ENCODE measurements at regions not wholly inside any gene's neighbourhood (a gene's known extent, or its start where the extent isn't known, plus 50 kb on each side); places are given as distances from the start of the nearest gene placed in this dataset.
"Not testable (repeated sequence)": the region's sequence is repeated elsewhere in the genome, so short reads cannot be mapped to it uniquely, and the experiment has no call there.

DNA sequence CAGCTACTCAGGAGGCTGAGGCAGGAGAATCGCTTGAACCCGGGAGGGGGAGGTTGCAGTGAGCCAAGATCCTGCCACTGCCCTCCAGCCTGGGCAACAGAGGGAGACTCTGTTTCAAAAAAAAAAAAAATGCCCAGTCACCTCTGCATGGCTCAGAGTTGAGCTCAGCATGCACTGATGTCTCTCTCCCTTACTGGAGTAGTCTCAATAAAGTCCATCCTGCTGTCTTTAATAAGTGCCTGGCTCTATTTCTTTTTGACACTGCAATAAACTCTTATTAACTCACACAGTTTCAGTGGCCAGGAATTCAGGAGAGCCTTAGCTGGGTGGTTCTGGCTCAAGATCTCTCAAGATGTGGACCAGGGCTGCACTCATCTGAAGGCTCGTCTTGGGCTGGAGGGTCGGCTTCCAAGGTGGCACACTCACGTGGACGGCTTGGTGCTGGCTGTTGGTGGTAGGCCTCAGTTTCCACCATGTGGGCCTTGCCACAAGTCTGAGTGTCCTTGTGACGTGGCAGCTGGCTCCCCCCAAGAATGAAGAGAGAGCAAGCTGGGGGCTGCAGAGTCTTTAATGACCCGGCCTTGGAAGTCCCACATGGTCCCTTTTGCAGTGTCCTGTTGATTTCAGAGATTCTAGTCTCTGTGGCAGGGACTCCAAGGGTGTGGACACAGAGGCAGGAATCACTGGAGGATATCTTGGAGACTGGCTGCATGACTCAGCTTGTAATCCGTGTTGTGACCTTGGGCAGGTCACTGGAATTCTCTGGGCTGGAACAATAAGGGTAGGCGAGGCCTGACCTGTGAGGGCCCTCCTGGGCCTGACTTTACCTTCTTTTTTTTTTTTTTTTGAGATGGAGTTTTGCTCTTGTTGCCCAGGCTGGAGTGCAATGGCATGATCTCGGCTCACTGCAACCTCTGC lies 85.9 kb upstream of the KMT2C start:
- peaks cover 4 to 7% of the 10 kb centered on the region in 2 donors for H3K4me1 ChIP-seq (ENCODE audit: control insufficient read depth in 2 of 2, insufficient read depth in 2 of 2, low read length in 2 of 2)
- H3K36me3 ChIP-seq (ENCODE audit: control insufficient read depth in 2 of 2, insufficient read depth in 2 of 2, low read length in 2 of 2), result no peaks in the 10 kb centered on the region
- H3K27ac ChIP-seq (ENCODE audit: low read depth in 2 of 2, low read length in 2 of 2), result peak overlapping the region in 1 of 2 donors; percentile 23
- H3K4me3 ChIP-seq (ENCODE audit: low read length in 2 of 2), result no peak overlapping the region
- H3K9ac ChIP-seq (ENCODE audit: low read depth in 1 of 2, low read length in 2 of 2), result no peak overlapping the region
- H3K27me3 ChIP-seq (ENCODE audit: control insufficient read depth in 2 of 2, insufficient read depth in 2 of 2, low read length in 2 of 2), result no peaks in the 10 kb centered on the region
- H3K9me3 ChIP-seq (ENCODE audit: control insufficient read depth in 2 of 2, low read length in 2 of 2), result peaks cover 0 to 2% of the 10 kb centered on the region in 2 donors

DNA sequence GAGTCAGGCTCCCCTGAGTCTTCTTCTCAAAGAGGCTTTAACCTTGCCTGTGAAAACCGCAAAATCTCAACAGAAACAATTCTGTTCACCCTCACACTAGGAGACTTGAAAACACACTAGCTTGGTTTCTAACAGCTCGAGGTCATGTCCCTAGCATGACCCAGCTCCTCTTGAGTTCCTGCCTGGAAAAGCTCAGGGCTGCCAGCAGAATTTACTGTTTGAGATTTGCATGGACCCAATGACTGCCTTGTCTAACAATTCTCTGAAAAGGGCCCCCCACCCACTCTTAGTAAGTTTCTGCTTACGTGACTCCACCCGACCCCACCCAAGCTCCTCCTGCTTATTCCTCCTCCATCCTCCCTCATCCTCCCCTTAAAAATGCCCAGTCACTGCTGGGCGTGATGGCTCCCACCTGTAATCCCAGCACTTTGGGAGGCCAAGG lies 85.1 kb upstream of the KMT2C start:
- Histone ChIP-seq H3K36me3 (ENCODE audit: control insufficient read depth in 2 of 2, insufficient read depth in 2 of 2, low read length in 2 of 2) (no peaks in the 10 kb centered on the region), H3K4me3 (ENCODE audit: low read length in 2 of 2) (no peak overlapping the region), H3K27ac (ENCODE audit: low read depth in 2 of 2, low read length in 2 of 2) (no peak overlapping the region), H3K4me1 (ENCODE audit: control insufficient read depth in 2 of 2, insufficient read depth in 2 of 2, low read length in 2 of 2) (peaks cover 4 to 7% of the 10 kb centered on the region in 2 donors), H3K9ac (ENCODE audit: low read depth in 1 of 2, low read length in 2 of 2) (no peak overlapping the region), H3K27me3 (ENCODE audit: control insufficient read depth in 2 of 2, insufficient read depth in 2 of 2, low read length in 2 of 2) (no peaks in the 10 kb centered on the region), H3K9me3 (ENCODE audit: control insufficient read depth in 2 of 2, low read length in 2 of 2) (peaks cover 0 to 2% of the 10 kb centered on the region in 2 donors)

DNA sequence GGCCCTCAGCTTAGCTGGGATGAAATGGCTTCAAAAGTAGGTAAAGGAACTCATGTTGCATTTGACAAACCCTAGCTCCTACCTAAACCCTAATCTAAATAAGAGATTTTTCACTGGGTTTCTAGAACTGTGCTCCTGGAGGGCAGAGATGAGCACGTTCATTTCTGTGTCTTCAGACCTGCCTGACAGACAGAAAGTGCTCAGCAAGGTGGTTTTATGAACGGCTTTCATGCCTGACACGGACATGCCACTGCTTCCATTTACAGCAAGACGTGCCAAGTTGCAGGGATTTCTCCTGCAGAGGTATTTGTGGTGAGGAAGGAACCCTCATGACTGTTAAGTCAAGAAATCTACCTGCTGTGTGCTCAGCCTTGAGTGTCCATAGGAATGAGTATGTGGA lies 83.5 kb upstream of the KMT2C start:
- H3K36me3 ChIP-seq (ENCODE audit: control insufficient read depth in 2 of 2, insufficient read depth in 2 of 2, low read length in 2 of 2), result no peaks in the 10 kb centered on the region
- no peaks in the 10 kb centered on the region for H3K27me3 ChIP-seq (ENCODE audit: control insufficient read depth in 2 of 2, insufficient read depth in 2 of 2, low read length in 2 of 2)
- peaks cover 4 to 7% of the 10 kb centered on the region in 2 donors for H3K4me1 ChIP-seq (ENCODE audit: control insufficient read depth in 2 of 2, insufficient read depth in 2 of 2, low read length in 2 of 2)
- H3K9me3 ChIP-seq (ENCODE audit: control insufficient read depth in 2 of 2, low read length in 2 of 2), result peaks cover 0 to 2% of the 10 kb centered on the region in 2 donors
- no peak overlapping the region for H3K27ac ChIP-seq (ENCODE audit: low read depth in 2 of 2, low read length in 2 of 2)
- no peak overlapping the region for H3K4me3 ChIP-seq (ENCODE audit: low read length in 2 of 2)
- no peak overlapping the region for H3K9ac ChIP-seq (ENCODE audit: low read depth in 1 of 2, low read length in 2 of 2)

DNA sequence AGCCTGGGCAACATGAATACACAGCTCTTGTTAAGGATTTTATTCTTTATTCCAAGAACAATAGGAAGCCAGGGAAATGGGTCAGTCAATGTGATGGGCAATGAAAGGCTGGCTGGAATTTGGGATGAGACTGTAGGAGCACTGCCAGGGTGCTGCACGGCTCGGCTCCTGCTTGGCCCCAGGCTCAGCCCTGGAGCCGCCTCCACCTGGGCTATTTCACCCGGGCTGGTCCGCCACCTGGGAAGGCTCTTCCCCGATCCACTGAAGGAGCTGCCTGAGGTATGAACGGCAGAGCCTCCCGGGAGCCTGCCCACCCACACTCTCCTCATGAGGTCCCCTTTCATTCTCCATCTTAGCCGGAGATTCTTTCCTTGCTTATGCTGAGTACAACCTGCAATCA lies 80.4 kb upstream of the KMT2C start:
- no peak overlapping the region for H3K9ac ChIP-seq (ENCODE audit: low read depth in 1 of 2, low read length in 2 of 2)
- H3K27me3 ChIP-seq (ENCODE audit: control insufficient read depth in 2 of 2, insufficient read depth in 2 of 2, low read length in 2 of 2), result no peaks in the 10 kb centered on the region
- H3K4me3 ChIP-seq (ENCODE audit: low read length in 2 of 2), result no peak overlapping the region
- peaks cover 0 to 2% of the 10 kb centered on the region in 2 donors for H3K9me3 ChIP-seq (ENCODE audit: control insufficient read depth in 2 of 2, low read length in 2 of 2)
- no peak overlapping the region for H3K27ac ChIP-seq (ENCODE audit: low read depth in 2 of 2, low read length in 2 of 2)
- H3K36me3 ChIP-seq (ENCODE audit: control insufficient read depth in 2 of 2, insufficient read depth in 2 of 2, low read length in 2 of 2), result no peaks in the 10 kb centered on the region
- H3K4me1 ChIP-seq (ENCODE audit: control insufficient read depth in 2 of 2, insufficient read depth in 2 of 2, low read length in 2 of 2), result no peaks in the 10 kb centered on the region

DNA sequence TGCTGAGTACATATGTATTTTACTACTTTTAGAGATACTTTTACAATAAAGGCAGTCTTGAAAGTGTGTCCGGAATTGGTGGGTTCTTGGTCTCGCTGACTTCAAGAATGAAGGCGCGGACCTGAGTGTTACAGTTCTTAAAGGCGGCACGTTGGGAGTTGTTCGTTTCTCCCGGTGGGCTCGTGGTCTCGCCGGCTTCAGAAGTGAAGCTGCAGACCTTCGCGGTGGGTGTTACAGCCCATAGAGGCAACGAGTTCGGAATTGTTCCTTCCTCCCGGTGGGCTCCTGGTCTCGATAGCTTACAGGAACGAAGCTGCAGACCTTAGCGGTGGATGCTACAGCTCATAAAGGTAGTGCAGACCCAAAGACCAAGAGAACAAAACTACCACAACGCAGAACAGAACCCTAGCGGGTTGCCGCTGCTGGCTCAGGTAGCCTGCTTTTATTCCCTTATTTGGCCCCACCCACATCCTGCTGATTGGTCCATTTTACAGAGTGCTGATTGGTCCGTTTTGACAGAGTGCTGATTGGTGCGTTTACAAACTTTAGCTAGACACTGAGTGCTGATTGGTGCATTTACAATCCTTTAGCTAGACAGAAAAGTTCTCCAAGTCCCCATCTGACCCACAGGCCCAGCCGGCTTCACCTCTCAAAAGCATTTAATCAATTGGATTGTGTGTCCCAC lies 79.6 kb upstream of the KMT2C start:
- not testable (repeated sequence) for H3K27ac ChIP-seq (ENCODE audit: low read depth in 2 of 2, low read length in 2 of 2); H3K9ac ChIP-seq (ENCODE audit: low read depth in 1 of 2, low read length in 2 of 2); H3K36me3 ChIP-seq (ENCODE audit: control insufficient read depth in 2 of 2, insufficient read depth in 2 of 2, low read length in 2 of 2); H3K4me3 ChIP-seq (ENCODE audit: low read length in 2 of 2); H3K4me1 ChIP-seq (ENCODE audit: control insufficient read depth in 2 of 2, insufficient read depth in 2 of 2, low read length in 2 of 2); H3K9me3 ChIP-seq (ENCODE audit: control insufficient read depth in 2 of 2, low read length in 2 of 2); H3K27me3 ChIP-seq (ENCODE audit: control insufficient read depth in 2 of 2, insufficient read depth in 2 of 2, low read length in 2 of 2)

DNA sequence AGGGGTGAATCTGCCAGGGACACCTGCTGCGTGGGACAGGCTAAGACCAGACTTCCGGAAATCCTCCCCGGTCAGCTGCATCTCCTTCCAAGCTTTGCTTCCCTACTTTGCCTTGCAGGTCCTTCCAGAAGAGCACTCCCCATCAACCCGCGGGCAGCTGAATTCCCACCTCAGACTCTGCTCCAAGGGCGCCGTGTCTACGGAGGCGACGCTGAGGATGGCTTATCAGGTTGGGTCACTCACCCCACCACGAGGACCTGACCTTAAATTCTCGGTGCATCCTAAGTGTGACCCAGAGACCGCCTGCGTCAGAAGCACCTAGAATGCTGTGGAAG lies 78.9 kb upstream of the KMT2C start:
- Histone ChIP-seq H3K36me3 (ENCODE audit: control insufficient read depth in 2 of 2, insufficient read depth in 2 of 2, low read length in 2 of 2) (no peaks in the 10 kb centered on the region), H3K4me3 (ENCODE audit: low read length in 2 of 2) (no peak overlapping the region), H3K4me1 (ENCODE audit: control insufficient read depth in 2 of 2, insufficient read depth in 2 of 2, low read length in 2 of 2) (no peaks in the 10 kb centered on the region), H3K9me3 (ENCODE audit: control insufficient read depth in 2 of 2, low read length in 2 of 2) (peaks cover 0 to 2% of the 10 kb centered on the region in 2 donors), H3K9ac (ENCODE audit: low read depth in 1 of 2, low read length in 2 of 2) (no peak overlapping the region), H3K27me3 (ENCODE audit: control insufficient read depth in 2 of 2, insufficient read depth in 2 of 2, low read length in 2 of 2) (no peaks in the 10 kb centered on the region), H3K27ac (ENCODE audit: low read depth in 2 of 2, low read length in 2 of 2) (no peak overlapping the region)

DNA sequence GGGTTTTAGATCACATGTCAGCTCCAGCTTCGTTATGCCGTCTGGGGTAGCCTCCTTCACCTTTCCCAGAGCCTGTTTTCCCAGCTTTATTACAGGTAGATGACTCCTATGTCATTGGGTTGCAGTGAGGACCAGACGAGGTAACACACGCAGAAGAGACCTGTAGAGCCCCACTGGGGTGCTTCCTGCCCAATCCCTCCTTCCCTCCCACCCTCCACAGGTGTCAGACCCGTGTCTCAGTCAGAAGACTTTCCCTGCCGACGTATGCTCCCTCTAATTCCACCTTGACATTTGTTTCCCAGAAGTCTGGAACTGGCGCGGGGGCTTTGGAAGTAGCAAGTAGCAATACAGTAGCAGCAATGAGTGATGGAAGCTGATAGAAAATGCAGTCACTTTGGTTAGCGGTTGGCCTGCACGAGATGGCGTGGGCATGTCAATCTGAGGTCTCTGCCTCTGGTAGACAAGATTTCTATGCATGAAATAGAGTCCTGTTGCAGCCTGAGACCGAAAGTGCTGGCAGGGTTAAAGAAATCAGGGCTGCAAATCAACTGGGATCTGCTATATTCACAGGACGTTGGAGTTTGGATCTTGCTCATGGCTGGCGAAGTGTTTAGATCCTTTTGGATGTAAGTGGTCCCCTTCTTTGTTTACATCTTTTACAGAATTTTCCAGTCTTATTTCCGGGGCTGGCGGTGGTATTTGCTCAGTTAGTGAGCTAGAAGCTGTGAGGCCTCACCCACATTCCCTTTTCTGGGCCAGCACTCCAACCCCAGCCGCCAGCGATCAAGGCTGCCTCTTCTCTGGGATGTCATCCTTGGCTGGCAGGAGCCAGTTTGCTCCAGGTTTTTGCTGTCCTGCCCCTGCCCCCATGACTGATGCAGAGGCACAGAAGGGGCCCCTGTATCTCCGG lies 78.3 kb upstream of the KMT2C start:
- no peak overlapping the region for H3K4me3 ChIP-seq (ENCODE audit: low read length in 2 of 2)
- no peaks in the 10 kb centered on the region for H3K4me1 ChIP-seq (ENCODE audit: control insufficient read depth in 2 of 2, insufficient read depth in 2 of 2, low read length in 2 of 2)
- H3K27ac ChIP-seq (ENCODE audit: low read depth in 2 of 2, low read length in 2 of 2), result no peak overlapping the region
- no peaks in the 10 kb centered on the region for H3K9me3 ChIP-seq (ENCODE audit: control insufficient read depth in 2 of 2, low read length in 2 of 2)
- H3K9ac ChIP-seq (ENCODE audit: low read depth in 1 of 2, low read length in 2 of 2), result no peak overlapping the region
- no peaks in the 10 kb centered on the region for H3K27me3 ChIP-seq (ENCODE audit: control insufficient read depth in 2 of 2, insufficient read depth in 2 of 2, low read length in 2 of 2)
- H3K36me3 ChIP-seq (ENCODE audit: control insufficient read depth in 2 of 2, insufficient read depth in 2 of 2, low read length in 2 of 2), result no peaks in the 10 kb centered on the region

DNA sequence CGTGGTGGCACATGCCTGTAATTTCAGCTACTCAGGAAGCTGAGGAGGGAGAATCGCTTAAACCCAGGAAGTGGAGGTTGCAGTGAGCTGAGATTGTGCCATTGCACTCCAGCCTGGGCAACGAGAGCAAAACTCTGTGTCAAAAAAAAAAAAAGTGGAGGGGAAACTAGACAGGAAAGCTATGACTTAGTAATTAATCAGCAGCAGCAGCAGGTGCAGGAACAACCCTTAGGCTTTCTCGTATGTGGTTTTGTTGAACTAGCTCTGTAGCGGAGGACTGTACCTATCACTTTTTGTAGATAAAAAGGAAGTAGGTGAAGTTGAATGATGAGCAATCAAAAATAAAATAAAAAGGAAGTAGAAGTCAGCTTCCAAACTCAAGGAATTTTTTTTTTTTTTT lies 76.9 kb upstream of the KMT2C start:
- no peaks in the 10 kb centered on the region for H3K9me3 ChIP-seq (ENCODE audit: control insufficient read depth in 2 of 2, low read length in 2 of 2)
- no peaks in the 10 kb centered on the region for H3K4me1 ChIP-seq (ENCODE audit: control insufficient read depth in 2 of 2, insufficient read depth in 2 of 2, low read length in 2 of 2)
- no peak overlapping the region for H3K9ac ChIP-seq (ENCODE audit: low read depth in 1 of 2, low read length in 2 of 2)
- no peak overlapping the region for H3K4me3 ChIP-seq (ENCODE audit: low read length in 2 of 2)
- H3K27me3 ChIP-seq (ENCODE audit: control insufficient read depth in 2 of 2, insufficient read depth in 2 of 2, low read length in 2 of 2), result no peaks in the 10 kb centered on the region
- no peak overlapping the region for H3K27ac ChIP-seq (ENCODE audit: low read depth in 2 of 2, low read length in 2 of 2)
- no peaks in the 10 kb centered on the region for H3K36me3 ChIP-seq (ENCODE audit: control insufficient read depth in 2 of 2, insufficient read depth in 2 of 2, low read length in 2 of 2)

DNA sequence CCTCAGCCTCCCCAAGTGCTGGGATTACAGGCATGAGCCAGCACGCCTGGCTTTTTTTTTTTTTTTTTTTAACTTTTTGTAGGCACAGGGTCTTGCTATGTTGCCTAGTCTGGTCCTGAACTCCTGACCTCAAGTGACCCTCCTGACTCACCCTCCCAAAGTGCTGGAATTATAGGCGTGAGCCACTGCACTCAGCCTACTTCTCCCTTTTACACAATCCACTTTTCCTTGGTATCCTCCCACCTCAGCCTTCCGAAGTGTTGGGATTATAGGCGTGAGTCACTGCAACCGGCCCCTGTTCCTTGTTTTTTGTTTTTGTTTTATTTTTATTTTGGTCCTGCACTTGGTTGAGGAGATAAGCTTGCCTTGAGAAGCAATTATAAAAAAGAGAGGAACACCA lies 75.9 kb upstream of the KMT2C start:
- H3K27ac ChIP-seq (ENCODE audit: low read depth in 2 of 2, low read length in 2 of 2), result no peak overlapping the region
- H3K27me3 ChIP-seq (ENCODE audit: control insufficient read depth in 2 of 2, insufficient read depth in 2 of 2, low read length in 2 of 2), result no peaks in the 10 kb centered on the region
- H3K36me3 ChIP-seq (ENCODE audit: control insufficient read depth in 2 of 2, insufficient read depth in 2 of 2, low read length in 2 of 2), result no peaks in the 10 kb centered on the region
- H3K4me1 ChIP-seq (ENCODE audit: control insufficient read depth in 2 of 2, insufficient read depth in 2 of 2, low read length in 2 of 2), result no peaks in the 10 kb centered on the region
- H3K9ac ChIP-seq (ENCODE audit: low read depth in 1 of 2, low read length in 2 of 2), result no peak overlapping the region
- H3K9me3 ChIP-seq (ENCODE audit: control insufficient read depth in 2 of 2, low read length in 2 of 2), result no peaks in the 10 kb centered on the region
- H3K4me3 ChIP-seq (ENCODE audit: low read length in 2 of 2), result no peak overlapping the region

DNA sequence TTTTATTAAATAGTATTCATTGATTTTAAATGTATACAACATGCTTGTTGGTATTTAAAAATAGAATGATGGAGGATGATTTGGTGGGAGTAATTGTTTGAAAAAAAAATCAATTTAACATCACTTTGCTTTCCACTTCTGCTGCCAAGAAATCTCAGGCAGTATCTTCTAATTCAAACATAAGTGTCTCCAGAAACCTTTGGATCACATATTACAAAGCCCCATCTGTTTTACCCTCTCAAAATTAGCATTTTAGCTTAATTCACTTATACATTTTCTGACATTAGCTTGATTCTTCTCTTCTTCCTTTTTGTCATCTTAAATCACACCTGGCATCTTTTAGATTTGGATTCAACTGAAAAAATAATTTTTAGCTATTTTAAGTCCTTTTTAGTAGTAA lies 72.9 kb upstream of the KMT2C start:
- Histone ChIP-seq H3K4me3 (ENCODE audit: low read length in 2 of 2) (no peak overlapping the region), H3K4me1 (ENCODE audit: control insufficient read depth in 2 of 2, insufficient read depth in 2 of 2, low read length in 2 of 2) (no peaks in the 10 kb centered on the region), H3K9me3 (ENCODE audit: control insufficient read depth in 2 of 2, low read length in 2 of 2) (no peaks in the 10 kb centered on the region), H3K9ac (ENCODE audit: low read depth in 1 of 2, low read length in 2 of 2) (no peak overlapping the region), H3K27me3 (ENCODE audit: control insufficient read depth in 2 of 2, insufficient read depth in 2 of 2, low read length in 2 of 2) (no peaks in the 10 kb centered on the region), H3K36me3 (ENCODE audit: control insufficient read depth in 2 of 2, insufficient read depth in 2 of 2, low read length in 2 of 2) (no peaks in the 10 kb centered on the region), H3K27ac (ENCODE audit: low read depth in 2 of 2, low read length in 2 of 2) (no peak overlapping the region)

Data from mucosa of rectum (tissue), 2 donors.